Neural crest cell (in vitro differentiated cells): ENCODE measurements at regions not wholly inside any gene's neighbourhood (a gene's known extent, or its start where the extent isn't known, plus 50 kb on each side); places are given as distances from the start of the nearest gene placed in this dataset.

Source experiments
- DNase-seq: peaks from one replicate; pipeline ENCODE4 v3.0.0; 2021; ENCODE audit warnings: low read depth, mixed read lengths, low spot score
- H3K27ac Mint-ChIP-seq: one replicate; pipeline ENCODE4 v1.8.0; 2021; ENCODE audit warnings: mild to moderate bottlenecking, mixed read lengths; ENCODE audit not compliant: unreplicated experiment
- H3K27me3 Mint-ChIP-seq: 2 replicates; pipeline ENCODE4 v1.8.0; 2021; ENCODE audit warnings: low read depth, mild to moderate bottlenecking, mixed read lengths
- H3K36me3 Mint-ChIP-seq: 2 replicates; pipeline ENCODE4 v1.8.0; 2021; ENCODE audit warnings: low read depth, mild to moderate bottlenecking, mixed read lengths
- H3K4me1 Mint-ChIP-seq: 2 replicates; pipeline ENCODE4 v1.8.0; 2021; ENCODE audit warnings: mixed read lengths
- H3K4me3 Mint-ChIP-seq: one replicate; pipeline ENCODE4 v1.8.0; 2021; ENCODE audit warnings: mild to moderate bottlenecking, mixed read lengths
- H3K9me3 Mint-ChIP-seq: 2 replicates; pipeline ENCODE4 v1.8.0; 2021; ENCODE audit warnings: mixed read lengths
- TF ChIP-seq, protein P1 (sequence below): fragments of 200-600 bp; sonication (generic); conservative IDR thresholded peaks from 2 replicates; pipeline ENCODE4 v1.5.0; 2021; ENCODE audit warnings: antibody characterized with exemption, mild to moderate bottlenecking

GRCh38 chr17:14641117-14641516 lies 340.2 kb downstream of the HS3ST3B1 start:
- peaks cover 2% of the 10 kb centered on the region for H3K36me3 Mint-ChIP-seq
- TF ChIP-seq, protein P1, sequence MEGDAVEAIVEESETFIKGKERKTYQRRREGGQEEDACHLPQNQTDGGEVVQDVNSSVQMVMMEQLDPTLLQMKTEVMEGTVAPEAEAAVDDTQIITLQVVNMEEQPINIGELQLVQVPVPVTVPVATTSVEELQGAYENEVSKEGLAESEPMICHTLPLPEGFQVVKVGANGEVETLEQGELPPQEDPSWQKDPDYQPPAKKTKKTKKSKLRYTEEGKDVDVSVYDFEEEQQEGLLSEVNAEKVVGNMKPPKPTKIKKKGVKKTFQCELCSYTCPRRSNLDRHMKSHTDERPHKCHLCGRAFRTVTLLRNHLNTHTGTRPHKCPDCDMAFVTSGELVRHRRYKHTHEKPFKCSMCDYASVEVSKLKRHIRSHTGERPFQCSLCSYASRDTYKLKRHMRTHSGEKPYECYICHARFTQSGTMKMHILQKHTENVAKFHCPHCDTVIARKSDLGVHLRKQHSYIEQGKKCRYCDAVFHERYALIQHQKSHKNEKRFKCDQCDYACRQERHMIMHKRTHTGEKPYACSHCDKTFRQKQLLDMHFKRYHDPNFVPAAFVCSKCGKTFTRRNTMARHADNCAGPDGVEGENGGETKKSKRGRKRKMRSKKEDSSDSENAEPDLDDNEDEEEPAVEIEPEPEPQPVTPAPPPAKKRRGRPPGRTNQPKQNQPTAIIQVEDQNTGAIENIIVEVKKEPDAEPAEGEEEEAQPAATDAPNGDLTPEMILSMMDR = no peak
- no peaks in the 10 kb centered on the region for H3K4me1 Mint-ChIP-seq
- H3K9me3 Mint-ChIP-seq = peaks cover 5% of the 10 kb centered on the region
- no peak overlapping the region for H3K4me3 Mint-ChIP-seq
- no peak for DNase-seq
- no peaks in the 10 kb centered on the region for H3K27me3 Mint-ChIP-seq
- no peak overlapping the region for H3K27ac Mint-ChIP-seq

DNA sequence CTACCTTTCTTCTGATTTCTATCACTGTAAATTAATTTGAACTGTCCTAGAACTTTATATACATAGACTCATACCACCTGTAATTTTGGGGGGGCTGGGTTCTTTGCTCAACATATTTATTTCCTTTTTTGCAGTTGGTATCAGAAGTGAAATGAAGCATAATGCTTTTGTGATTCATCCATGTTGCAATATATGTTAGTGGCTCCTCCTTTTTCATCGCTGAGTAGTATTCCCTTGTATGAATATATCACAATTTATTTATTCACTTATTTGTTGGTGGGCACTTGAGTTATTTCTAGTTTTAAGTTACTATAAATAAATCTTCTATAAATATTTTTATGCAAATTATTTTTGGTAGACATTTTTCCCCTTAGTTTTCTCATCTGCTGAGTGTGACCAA lies 336.4 kb downstream of the HS3ST3B1 start:
- Mint-ChIP-seq H3K27ac (no peak overlapping the region), H3K9me3 (no peaks in the 10 kb centered on the region), H3K27me3 (no peaks in the 10 kb centered on the region), H3K4me1 (no peaks in the 10 kb centered on the region), H3K36me3 (peaks cover 2% of the 10 kb centered on the region), H3K4me3 (no peak overlapping the region)
- TF ChIP-seq, protein P1 = no peak
- DNase-seq = no peak

GRCh38 chr17:14630621-14631020 lies 329.7 kb downstream of the HS3ST3B1 start:
- Mint-ChIP-seq H3K36me3 (no peaks in the 10 kb centered on the region), H3K9me3 (peaks cover 7% of the 10 kb centered on the region), H3K4me1 (no peaks in the 10 kb centered on the region), H3K27ac (no peak overlapping the region), H3K4me3 (no peak overlapping the region), H3K27me3 (no peaks in the 10 kb centered on the region)
- TF ChIP-seq, protein P1 = no peak
- no peak for DNase-seq

GRCh38 chr17:14630046-14630445 lies 329.2 kb downstream of the HS3ST3B1 start:
- H3K36me3 Mint-ChIP-seq = no peaks in the 10 kb centered on the region

GRCh38 chr17:14622615-14623101 lies 321.8 kb downstream of the HS3ST3B1 start:
- H3K4me1 Mint-ChIP-seq = peaks cover 23% of the 10 kb centered on the region
- peak overlapping the region; percentile 71 for H3K27ac Mint-ChIP-seq
- no peaks in the 10 kb centered on the region for H3K36me3 Mint-ChIP-seq
- no peaks in the 10 kb centered on the region for H3K27me3 Mint-ChIP-seq
- peak; percentile 15 for DNase-seq
- TF ChIP-seq, protein P1 = no peak
- H3K4me3 Mint-ChIP-seq = no peak overlapping the region
- H3K9me3 Mint-ChIP-seq = peaks cover 6% of the 10 kb centered on the region

More at GRCh38 chr17:14630046-14630445, 329.2 kb downstream of the HS3ST3B1 start:
- Mint-ChIP-seq H3K27ac (no peak overlapping the region), H3K4me1 (no peaks in the 10 kb centered on the region), H3K4me3 (no peak overlapping the region), H3K9me3 (peaks cover 7% of the 10 kb centered on the region), H3K27me3 (no peaks in the 10 kb centered on the region)
- TF ChIP-seq, protein P1 = no peak
- DNase-seq = no peak
